Stomach (tissue), 8 donors: ENCODE measurements at regions not wholly inside any gene's neighbourhood (a gene's known extent, or its start where the extent isn't known, plus 50 kb on each side); places are given as distances from the start of the nearest gene placed in this dataset.
A peak's percentile ranks its signal among the peaks of the same experiment; 100 is the strongest.
"Not testable (repeated sequence)": the region's sequence is repeated elsewhere in the genome, so short reads cannot be mapped to it uniquely, and the experiment has no call there.

Experiments used
- DNase-seq, 2 donors: peaks; one replicate each; pipeline versions ENCODE4 v3.0.0 to v3.0.0-alpha.2; 2013 to 2019
- H3K27ac ChIP-seq, 5 donors: fragments of 200-600 bp in 4 of 5; sonication (generic) in 4 of 5; one replicate each; pipeline ENCODE4 v1.5.1; 2013 to 2019; ENCODE audit warnings: mild to moderate bottlenecking in 1 of 5, moderate library complexity in 1 of 5
- H3K27me3 ChIP-seq, 3 donors: fragments of 200-600 bp; sonication (generic); one replicate each; pipeline ENCODE4 v1.5.1; 2017 to 2019; ENCODE audit warnings: mixed run types in 1 of 3
- H3K36me3 ChIP-seq, 4 donors: fragments of 200-600 bp; sonication (generic); 1 replicate in 3 of 4; 2 replicates in 1 of 4; pipeline ENCODE4 v1.5.1; 2016 to 2019
- H3K4me1 ChIP-seq, 4 donors: fragments of 200-600 bp; sonication (generic); one replicate each; pipeline ENCODE4 v1.5.1; 2016 to 2019
- H3K4me3 ChIP-seq, 4 donors: fragments of 200-600 bp; sonication (generic) in 3 of 4; one replicate each; pipeline ENCODE4 v1.5.1; 2016 to 2019; ENCODE audit warnings: mild to moderate bottlenecking in 1 of 4
- H3K9me3 ChIP-seq, 4 donors: fragments of 200-600 bp; sonication (generic); one replicate each; pipeline ENCODE4 v1.5.1; 2016 to 2019
- CTCF ChIP-seq, 7 experiments: fragments of 450-650 bp in 4 of 7; fragments of 200-600 bp in 3 of 7; sonication (generic) in 3 of 7; IDR thresholded peaks; one replicate each; pipeline ENCODE4 v1.5.1; 2016 to 2019; ENCODE audit warnings: antibody characterized with exemption in 7 of 7, control low read depth in 2 of 7, mild to moderate bottlenecking in 1 of 7
- EP300 ChIP-seq: sonication (generic); formaldehyde crosslinking; IDR thresholded peaks from one replicate; pipeline ENCODE4 v1.6.1; 2017; ENCODE audit warnings: antibody characterized with exemption
- POLR2A ChIP-seq, 4 donors: fragments of 450-650 bp; IDR thresholded peaks; one replicate each; pipeline ENCODE4 v1.6.1; 2016; ENCODE audit warnings: antibody characterized with exemption in 4 of 4, control low read depth in 2 of 4, mild to moderate bottlenecking in 1 of 4, moderate library complexity in 1 of 4
- POLR2AphosphoS5 ChIP-seq, 3 donors: sonication (generic); formaldehyde crosslinking; IDR thresholded peaks; one replicate each; pipeline ENCODE4 v1.6.1; 2016; ENCODE audit warnings: antibody characterized with exemption in 3 of 3
- WGBS, 5 donors: extraction: QIAGEN DNeasy Blood & Tissue Kit in 3 of 5; methylation state at CpG; one replicate each; pipeline versions ENCODE4 v1.1.5 to v1.1.7; 2013 to 2018; 5-methylcytosine and 5-hydroxymethylcytosine counted together
- intact Hi-C: fragments of 100-400 bp; cut with DNase I; formaldehyde crosslinking; loops from one replicate; pipeline ENCODE4 v1.15.1; 2023; ENCODE audit warnings: low total_unique reads
- donor health status: healthy with polysubstance abuse.
- donor health status: Bipolar disorder and iron deficiency.
- donor health status: healthy.

DNA sequence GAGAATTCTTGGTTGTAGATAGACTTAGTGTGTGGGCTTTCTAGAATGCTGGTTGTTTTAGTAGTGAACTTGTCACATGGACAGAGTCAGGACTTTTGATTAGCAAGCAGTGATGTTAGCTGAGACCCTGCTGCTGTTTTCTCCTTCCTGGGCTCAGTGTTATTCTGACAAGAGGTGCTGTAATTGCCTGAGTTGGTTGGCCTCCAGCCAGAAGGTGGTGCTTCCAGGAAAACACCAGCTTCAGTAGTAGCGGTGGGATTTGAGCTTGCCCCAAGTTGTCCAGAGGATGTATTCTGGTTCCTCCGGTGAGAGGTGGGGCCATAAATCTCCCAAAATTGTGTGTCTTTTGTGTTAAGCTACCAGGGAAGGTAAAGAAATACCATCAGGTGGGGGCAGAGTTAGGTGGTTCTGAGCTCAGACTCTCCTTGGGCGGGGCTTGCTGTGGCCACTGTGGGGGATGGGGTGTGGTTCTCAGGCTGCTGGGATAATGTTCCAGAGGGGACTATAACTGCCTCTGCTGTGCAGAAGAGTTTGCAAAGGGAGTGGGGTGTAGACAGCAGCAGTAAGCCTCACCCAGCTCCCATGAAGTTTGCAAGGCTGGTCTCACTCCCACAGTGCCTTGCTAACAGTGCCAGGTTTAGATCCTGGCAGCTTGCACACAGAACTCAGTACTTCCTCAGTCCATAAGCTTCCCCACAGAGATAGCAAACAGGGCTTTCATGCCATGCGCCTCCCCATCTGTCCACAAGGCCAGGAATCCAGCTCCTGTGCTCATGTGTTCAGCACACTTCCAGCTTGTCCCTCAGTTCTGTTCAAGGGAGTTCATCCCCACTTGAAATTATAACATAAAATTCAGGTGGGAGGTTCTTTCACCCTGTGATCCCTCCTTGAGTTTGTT is 278.4 kb upstream of the PTCHD4 start:
- H3K27ac ChIP-seq: no peak overlapping the region
- 67 to 81% (median 79%) methylated on average over 4 of the region's 4 CpGs for WGBS, 5 donors

DNA sequence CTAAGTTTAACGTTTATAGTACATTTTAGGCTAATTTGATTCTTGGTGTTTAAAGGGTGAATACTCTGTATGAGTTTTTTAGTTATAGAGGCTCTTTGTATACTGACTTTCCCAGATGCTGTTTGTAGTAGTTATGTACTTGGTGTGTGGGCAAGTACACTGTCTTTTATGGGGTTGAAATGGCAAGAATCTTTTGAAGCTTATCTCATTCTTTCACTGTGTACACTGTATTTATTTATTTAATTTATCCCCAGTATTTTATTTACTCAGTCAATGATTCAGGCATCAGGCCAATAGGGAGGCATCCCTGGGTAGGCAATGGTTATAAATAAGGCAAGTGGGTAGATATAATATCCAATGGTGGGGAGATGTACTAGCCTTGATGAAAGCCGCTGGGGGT is 277.0 kb upstream of the PTCHD4 start:
- H3K27me3 ChIP-seq: no peaks in the 10 kb centered on the region
- H3K9me3 ChIP-seq: peaks cover 0 to 7% (median 4%) of the 10 kb centered on the region in 4 donors
- WGBS, 5 donors: 44 to 83% (median 58%) methylated on average over 2 of the region's 2 CpGs
- no peak overlapping the region for H3K27ac ChIP-seq
- no peak overlapping the region for H3K4me3 ChIP-seq
- no peak for DNase-seq
- no peak for TF ChIP-seq EP300
- TF ChIP-seq CTCF (IDR thresholded peaks at IDR 0.05): no peak
- TF ChIP-seq POLR2AphosphoS5 (IDR thresholded peaks at IDR 0.05): no peak
- TF ChIP-seq POLR2A (IDR thresholded peaks at IDR 0.05): no peak
- H3K4me1 ChIP-seq: no peaks in the 10 kb centered on the region
- no peaks in the 10 kb centered on the region for H3K36me3 ChIP-seq
- intact Hi-C loops: no loop called here

More for the DNA sequence above, 278.4 kb upstream of the PTCHD4 start:
- DNase-seq: peak in 1 of 2 donors; percentile 5
- Histone ChIP-seq H3K4me1 (no peaks in the 10 kb centered on the region), H3K4me3 (no peak overlapping the region), H3K27me3 (no peaks in the 10 kb centered on the region), H3K36me3 (no peaks in the 10 kb centered on the region), H3K9me3 (peaks cover 0 to 9% (median 6%) of the 10 kb centered on the region in 4 donors)
- TF ChIP-seq EP300 (no peak), POLR2AphosphoS5 (IDR thresholded peaks at IDR 0.05) (no peak), POLR2A (IDR thresholded peaks at IDR 0.05) (no peak), CTCF (IDR thresholded peaks at IDR 0.05) (no peak)
- intact Hi-C loops: no loop called here

GRCh38 chr6:48378884-48379407 is 267.9 kb upstream of the PTCHD4 start:
- Histone ChIP-seq H3K4me3 (no peak overlapping the region), H3K27me3 (no peaks in the 10 kb centered on the region), H3K27ac (no peak overlapping the region), H3K4me1 (no peaks in the 10 kb centered on the region), H3K36me3 (no peaks in the 10 kb centered on the region), H3K9me3 (peaks cover 0 to 10% (median 0%) of the 10 kb centered on the region in 4 donors)
- TF ChIP-seq EP300 (no peak), CTCF (IDR thresholded peaks at IDR 0.05) (no peak), POLR2A (IDR thresholded peaks at IDR 0.05) (no peak), POLR2AphosphoS5 (IDR thresholded peaks at IDR 0.05) (no peak)
- intact Hi-C loops: no loop called here
- DNase-seq: no peak

- WGBS, 5 donors: 71 to 84% (median 80%) methylated on average over 3 of the region's 3 CpGs
- H3K9me3 ChIP-seq: peaks cover 0 to 12% (median 0%) of the 10 kb centered on the region in 4 donors
These were observed 266.1 kb upstream of the PTCHD4 start for GRCh38 chr6:48377115-48377514.

GRCh38 chr6:48371226-48371625 is 260.2 kb upstream of the PTCHD4 start:
- H3K27me3 ChIP-seq, H3K4me1 ChIP-seq, H3K36me3 ChIP-seq, H3K27ac ChIP-seq, intact Hi-C loops, H3K4me3 ChIP-seq, DNase-seq: not testable (repeated sequence)
- peaks cover 0 to 10% (median 0%) of the 10 kb centered on the region in 4 donors for H3K9me3 ChIP-seq
- WGBS, 5 donors: 95 to 100% (median 98%) methylated on average over 2 to 28 of the region's 34 CpGs

More at GRCh38 chr6:48377115-48377514, 266.1 kb upstream of the PTCHD4 start:
- TF ChIP-seq POLR2A (IDR thresholded peaks at IDR 0.05) (no peak), EP300 (no peak)
- Histone ChIP-seq H3K27ac (no peak overlapping the region), H3K27me3 (no peaks in the 10 kb centered on the region), H3K4me1 (no peaks in the 10 kb centered on the region), H3K4me3 (no peak overlapping the region), H3K36me3 (no peaks in the 10 kb centered on the region)
- no peak for DNase-seq
- intact Hi-C loops: no loop called here
